SK-N-SH (cell line): ENCODE measurements at regions not wholly inside any gene's neighbourhood (a gene's known extent, or its start where the extent isn't known, plus 50 kb on each side); places are given as distances from the start of the nearest gene placed in this dataset.
A peak's percentile ranks its signal among the peaks of the same experiment; 100 is the strongest.

Source experiments
- CTCF ChIA-PET: fragments of 300-600, 350-600 bp; formaldehyde crosslinking; extraction: SDS; loops from one replicate; lab custom pipeline; 2021; lab: Yijun Ruan, JAX
- POLR2A ChIA-PET: fragments of 350-600 bp; sonication (Branson Sonifier 250); formaldehyde crosslinking; extraction: SDS; loops from one replicate; lab custom pipeline; 2020; ENCODE audit warnings: antibody characterized with exemption, inconsistent platforms; lab: Yijun Ruan, JAX
- DNase-seq: peaks from one replicate; pipeline ENCODE4 v3.0.0; 2012
- H2AFZ ChIP-seq: fragments of 200-600 bp; sonication (generic); 2 replicates; pipeline ENCODE4 v1.8.1; 2016; ENCODE audit warnings: antibody characterized with exemption, mild to moderate bottlenecking, low read depth
- H3F3A ChIP-seq: fragments of 200-600 bp; sonication (generic); replicated peaks from 2 replicates; pipeline ENCODE3; 2016; ENCODE audit warnings: antibody characterized with exemption, mild to moderate bottlenecking; ENCODE audit not compliant: insufficient read depth
- H3K27ac ChIP-seq, 2 experiments: fragments of 200-500 bp in 1 of 2; fragments of 200-600 bp in 1 of 2; sonication (Bioruptor generic) in 1 of 2; sonication (generic), shearing (Covaris generic) in 1 of 2; 2 replicates each; pipeline versions ENCODE4 v1.5.1 to v1.6.1; 2014 to 2016; ENCODE audit warnings: low read depth in 2 of 2, inconsistent platforms in 1 of 2, low read length in 1 of 2, mild to moderate bottlenecking in 1 of 2, mixed read lengths in 1 of 2
- H3K27me3 ChIP-seq: fragments of 200-600 bp; sonication (generic), shearing (Covaris generic); 2 replicates; pipeline ENCODE4 v1.6.1; 2016; ENCODE audit warnings: mixed run types; ENCODE audit not compliant: insufficient read depth
- H3K36me3 ChIP-seq, 2 experiments: fragments of 200-500 bp in 1 of 2; fragments of 200-600 bp in 1 of 2; sonication (Bioruptor generic) in 1 of 2; sonication (generic) in 1 of 2; replicated peaks in 1 of 2; 2 replicates each; pipeline versions ENCODE3 to v1.5.1; 2014 to 2016; ENCODE audit warnings: low read length in 1 of 2, mild to moderate bottlenecking in 1 of 2; ENCODE audit not compliant: insufficient read depth in 2 of 2, control insufficient read depth in 1 of 2
- H3K4me1 ChIP-seq, 2 experiments: fragments of 200-500 bp in 1 of 2; fragments of 200-600 bp in 1 of 2; sonication (Bioruptor generic) in 1 of 2; sonication (generic), shearing (Covaris generic) in 1 of 2; 2 replicates each; pipeline versions ENCODE4 v1.5.1 to v1.6.1; 2014 to 2016; ENCODE audit warnings: low read depth in 1 of 2, low read length in 1 of 2, mixed run types in 1 of 2; ENCODE audit not compliant: insufficient read depth in 2 of 2, control insufficient read depth in 1 of 2
- H3K4me2 ChIP-seq: fragments of 200-600 bp; sonication (generic), shearing (Covaris generic); 2 replicates; pipeline ENCODE4 v1.6.1; 2017; ENCODE audit warnings: mixed run types
- H3K4me3 ChIP-seq, 2 experiments: fragments of 200-500 bp in 1 of 2; fragments of 200-600 bp in 1 of 2; sonication (Bioruptor generic) in 1 of 2; sonication (generic), shearing (Covaris generic) in 1 of 2; 2 replicates each; pipeline versions ENCODE4 v1.5.1 to v1.8.1; 2014 to 2016; ENCODE audit warnings: low read depth in 2 of 2, inconsistent platforms in 1 of 2, low read length in 1 of 2, mild to moderate bottlenecking in 1 of 2, mixed read lengths in 1 of 2, moderate library complexity in 1 of 2
- H3K79me2 ChIP-seq: fragments of 200-600 bp; sonication (generic); 2 replicates; pipeline ENCODE4 v1.8.1; 2017; ENCODE audit warnings: mild to moderate bottlenecking; ENCODE audit not compliant: insufficient read depth
- H3K9ac ChIP-seq: fragments of 200-600 bp; sonication (generic); 2 replicates; pipeline ENCODE4 v1.6.1; 2017; ENCODE audit warnings: mixed run types
- H3K9me2 ChIP-seq: fragments of 200-600 bp; sonication (generic); 2 replicates; pipeline ENCODE4 v1.6.1; 2017; ENCODE audit warnings: mixed run types
- H3K9me3 ChIP-seq: fragments of 200-600 bp; sonication (generic); 2 replicates; pipeline ENCODE4 v1.6.1; 2017; ENCODE audit warnings: mixed run types, mild to moderate bottlenecking, moderate library complexity
- H4K20me1 ChIP-seq: fragments of 200-600 bp; sonication (generic); 2 replicates; pipeline ENCODE4 v1.6.1; 2017; ENCODE audit warnings: mild to moderate bottlenecking, mixed run types; ENCODE audit not compliant: insufficient read depth
- CHD2 ChIP-seq: fragments of 150-350 bp; IDR thresholded peaks from 2 replicates; pipeline ENCODE4 v1.6.1; 2018; ENCODE audit warnings: low read length; ENCODE audit not compliant: partially characterized antibody
- FOSL2 ChIP-seq: IDR thresholded peaks from 2 replicates; pipeline ENCODE4 v1.4.0; 2012; ENCODE audit warnings: low read depth, mild to moderate bottlenecking, moderate library complexity, borderline replicate concordance
- FOXJ3 ChIP-seq: sonication (generic); formaldehyde crosslinking; IDR thresholded peaks from 2 replicates; pipeline ENCODE4 v1.5.1; 2020; ENCODE audit warnings: mild to moderate bottlenecking, missing genetic modification reagents
- FOXM1 ChIP-seq: IDR thresholded peaks from 2 replicates; pipeline ENCODE4 v1.4.0; 2012; ENCODE audit warnings: low read depth, mild to moderate bottlenecking
- GATA2 ChIP-seq: sonication (generic); formaldehyde crosslinking; IDR thresholded peaks from 2 replicates; pipeline ENCODE4 v1.5.0; 2020; ENCODE audit warnings: mild to moderate bottlenecking, missing genetic modification reagents
- MAX ChIP-seq: IDR thresholded peaks from 2 replicates; pipeline ENCODE4 v1.4.0; 2012; ENCODE audit warnings: low read depth
- MEF2A ChIP-seq: IDR thresholded peaks from 2 replicates; pipeline ENCODE4 v1.4.0; 2012; ENCODE audit warnings: low read depth, borderline replicate concordance
- PBX3 ChIP-seq: IDR thresholded peaks from 2 replicates; pipeline ENCODE4; 2012
- RCOR1 ChIP-seq: fragments of 150-350 bp; IDR thresholded peaks from 2 replicates; pipeline ENCODE4 v1.6.1; 2017; ENCODE audit warnings: antibody characterized with exemption, low read length
- RFX5 ChIP-seq: IDR thresholded peaks from 2 replicates; pipeline ENCODE4 v1.6.1; 2012; ENCODE audit warnings: mild to moderate bottlenecking, improper control_type of control experiment, low read length
- TAF1 ChIP-seq: IDR thresholded peaks from 2 replicates; pipeline ENCODE4 v1.6.1; 2012; ENCODE audit warnings: low read depth, mild to moderate bottlenecking, low read length, moderate library complexity, borderline replicate concordance
- TCF12 ChIP-seq: IDR thresholded peaks from 2 replicates; pipeline ENCODE4 v1.4.0; 2012
- TEAD4 ChIP-seq: IDR thresholded peaks from 2 replicates; pipeline ENCODE4 v1.4.0; 2012; ENCODE audit warnings: mild to moderate bottlenecking, borderline replicate concordance; ENCODE audit not compliant: insufficient read depth
- ZBTB33 ChIP-seq: IDR thresholded peaks from 2 replicates; pipeline ENCODE4 v1.4.0; 2012; ENCODE audit warnings: low read depth, borderline replicate concordance
- WGBS: methylation state at CpG from one replicate; pipeline ENCODE4 v1.1.6; 2017; ENCODE audit warnings: low lambda C conversion rate; 5-methylcytosine and 5-hydroxymethylcytosine counted together
- TF ChIP-seq, protein P1 (sequence below): fragments of 150-350 bp; IDR thresholded peaks from 2 replicates; pipeline ENCODE4 v1.6.1; 2016; ENCODE audit warnings: mild to moderate bottlenecking, low read depth, low read length

- TF ChIP-seq FOXM1 = no peak
- TF ChIP-seq, all 33 proteins: peak for 0
Observed at GRCh38 chr16:17766012-17766411, 295.3 kb upstream of the XYLT1 start (continued).

DNA sequence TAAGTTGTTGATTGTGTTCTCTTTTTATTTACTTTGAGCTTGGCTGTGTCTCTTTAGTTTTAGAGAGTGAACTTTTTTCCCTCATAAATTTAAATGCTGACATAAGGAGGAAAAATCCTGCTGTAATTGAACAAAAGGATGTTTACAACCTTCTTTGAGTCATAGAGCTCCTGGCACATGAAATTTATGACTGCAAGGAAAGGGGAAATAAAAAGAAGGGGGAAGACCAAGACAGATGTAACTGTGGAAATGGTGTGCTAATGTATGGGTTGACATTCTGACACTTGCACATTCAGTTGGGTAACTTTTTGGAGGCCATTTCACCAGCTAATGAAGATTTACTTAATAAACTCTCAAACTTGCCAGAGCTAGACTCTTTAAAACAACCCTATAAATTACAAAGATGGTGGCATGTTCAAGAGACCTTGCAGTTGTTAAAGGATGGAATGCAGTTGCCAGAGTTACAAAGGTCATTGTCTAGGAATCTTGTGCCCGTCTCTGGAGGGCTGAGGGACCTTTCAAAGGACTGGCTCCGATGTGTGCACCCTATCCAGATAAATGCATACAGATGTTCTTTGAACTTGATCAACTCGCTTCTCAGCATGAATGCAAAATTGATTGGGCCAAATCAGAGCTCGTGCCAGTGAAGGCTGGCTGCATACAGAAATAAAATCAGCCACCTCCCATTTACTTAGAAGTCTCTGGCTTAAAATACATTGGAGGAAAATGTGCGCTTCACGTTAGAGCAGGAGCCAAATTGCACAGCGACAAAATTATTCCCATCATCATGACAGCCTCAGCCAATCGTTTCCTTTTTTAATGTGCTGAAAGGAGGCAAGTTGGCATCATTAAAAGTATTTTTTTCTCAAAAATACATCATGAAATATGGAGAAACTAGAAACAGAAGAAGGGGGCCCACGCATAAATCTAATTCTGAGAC is 289.0 kb upstream of the XYLT1 start:
- no peaks in the 10 kb centered on the region for H3K9me3 ChIP-seq
- H3K79me2 ChIP-seq = no peaks in the 10 kb centered on the region
- 83% methylated on average over 7 of the region's 9 CpGs for WGBS
- CTCF ChIA-PET = interaction anchor here (1.5 kb wide), 1 partner anchor 15 kb away, joined by 3 read pairs; no protein-coding TSS in a partner anchor
- H3K36me3 ChIP-seq = no peaks in the 10 kb centered on the region
- no peaks in the 10 kb centered on the region; a peak in 1 of 4 replicates for H3K4me1 ChIP-seq
- H3K9me2 ChIP-seq = no peaks in the 10 kb centered on the region
- TF ChIP-seq, protein P1, sequence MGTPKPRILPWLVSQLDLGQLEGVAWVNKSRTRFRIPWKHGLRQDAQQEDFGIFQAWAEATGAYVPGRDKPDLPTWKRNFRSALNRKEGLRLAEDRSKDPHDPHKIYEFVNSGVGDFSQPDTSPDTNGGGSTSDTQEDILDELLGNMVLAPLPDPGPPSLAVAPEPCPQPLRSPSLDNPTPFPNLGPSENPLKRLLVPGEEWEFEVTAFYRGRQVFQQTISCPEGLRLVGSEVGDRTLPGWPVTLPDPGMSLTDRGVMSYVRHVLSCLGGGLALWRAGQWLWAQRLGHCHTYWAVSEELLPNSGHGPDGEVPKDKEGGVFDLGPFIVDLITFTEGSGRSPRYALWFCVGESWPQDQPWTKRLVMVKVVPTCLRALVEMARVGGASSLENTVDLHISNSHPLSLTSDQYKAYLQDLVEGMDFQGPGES = no peak
- TF ChIP-seq PBX3 = peak; percentile 22; the same call in 1 of the 2 replicates
- no peak overlapping the region for H3K9ac ChIP-seq
- no peak overlapping the region for H3K27ac ChIP-seq
- H4K20me1 ChIP-seq = no peaks in the 10 kb centered on the region
- DNase-seq = no peak
- POLR2A ChIA-PET = no interaction called here
- no peak overlapping the region for H3K4me2 ChIP-seq
- no peaks in the 10 kb centered on the region for H3F3A ChIP-seq
- no peak overlapping the region for H2AFZ ChIP-seq
- no peak overlapping the region for H3K4me3 ChIP-seq
- H3K27me3 ChIP-seq = no peaks in the 10 kb centered on the region

- Histone ChIP-seq H3F3A (no peaks in the 10 kb centered on the region), H3K9me2 (no peaks in the 10 kb centered on the region), H3K4me3 (no peak overlapping the region), H3K4me1 (no peaks in the 10 kb centered on the region; a peak in 1 of 4 replicates), H3K27ac (peak overlapping the region in 1 of 2 experiments; percentile 14; a peak in 1 of 4 replicates), H3K9me3 (no peaks in the 10 kb centered on the region), H3K36me3 (no peaks in the 10 kb centered on the region), H3K9ac (no peak overlapping the region), H3K27me3 (no peaks in the 10 kb centered on the region), H3K4me2 (no peak overlapping the region), H2AFZ (no peak overlapping the region), H4K20me1 (no peaks in the 10 kb centered on the region)
- no peak for DNase-seq
- CTCF ChIA-PET = no interaction called here
- WGBS = 74% methylated on average over 3 of the region's 4 CpGs
- POLR2A ChIA-PET = no interaction called here
- TF ChIP-seq FOXJ3 (CRISPR knock-in tag) (no peak), GATA2 (CRISPR knock-in tag) (no peak), FOSL2 (no peak), RFX5 (no peak), FOXM1 (no peak), ZBTB33 (no peak), PBX3 (no peak), TAF1 (no peak), CHD2 (no peak), RCOR1 (no peak), MAX (no peak), TEAD4 (no peak), TCF12 (no peak), MEF2A (no peak)
- TF ChIP-seq, all 33 proteins: peak for 0
- H3K79me2 ChIP-seq = no peaks in the 10 kb centered on the region
Observed at GRCh38 chr16:17757808-17758207, 287.0 kb upstream of the XYLT1 start.
